PC-3 (cell line): ENCODE measurements at regions not wholly inside any gene's neighbourhood (a gene's known extent, or its start where the extent isn't known, plus 50 kb on each side); places are given as distances from the start of the nearest gene placed in this dataset.

Experiments used
- ATAC-seq: fragments of 200-7000 bp; cut with Tn5 transposase; 2 replicates; pipeline ENCODE4 v1.9.1; 2020; ENCODE audit warnings: mild to moderate bottlenecking, moderate library complexity
- BruUV-seq: library from RNA; stranded (reverse); fragments of 400-500 nt; replicated peaks from 2 replicates; lab custom pipeline; 2021; lab: Mats Ljungman, UMichigan
- CTCF ChIA-PET: fragments of 300-600 bp; sonication (Branson Sonifier 250); formaldehyde crosslinking; loops from one replicate; lab custom pipeline; 2022; ENCODE audit warnings: antibody characterized with exemption; lab: Charles Lee
- POLR2A ChIA-PET: fragments of 300-600 bp; sonication (Branson Sonifier 250); formaldehyde crosslinking; loops from one replicate; lab custom pipeline; 2022; ENCODE audit warnings: antibody characterized with exemption; ENCODE audit not compliant: unreplicated experiment; lab: Charles Lee
- DNase-seq: peaks from one replicate; pipeline ENCODE4 v3.0.0-alpha.2; 2015
- H2AFZ ChIP-seq: fragments of 300-600 bp; sonication (generic); 2 replicates; pipeline ENCODE4 v1.6.0; 2016; ENCODE audit warnings: antibody characterized with exemption, low read length
- H3F3A ChIP-seq: fragments of 300-600 bp; sonication (generic); one replicate; pipeline ENCODE4 v1.6.0; 2017; ENCODE audit warnings: antibody characterized with exemption, low read length, control low read depth, mild to moderate bottlenecking; ENCODE audit not compliant: unreplicated experiment
- H3K27ac ChIP-seq: fragments of 300-600 bp; sonication (generic); 2 replicates; pipeline ENCODE4 v1.5.1; 2016; ENCODE audit warnings: mild to moderate bottlenecking, low read length
- H3K27me3 ChIP-seq: fragments of 300-600 bp; sonication (generic); 2 replicates; pipeline ENCODE4 v1.6.1; 2016; ENCODE audit warnings: low read length, mixed read lengths
- H3K36me3 ChIP-seq: fragments of 300-600 bp; sonication (generic); 2 replicates; pipeline ENCODE4 v1.6.1; 2016; ENCODE audit warnings: low read depth, mixed run types, low read length, mixed read lengths
- H3K4me1 ChIP-seq: fragments of 300-600 bp; sonication (generic); 2 replicates; pipeline ENCODE4 v1.5.1; 2016; ENCODE audit warnings: low read length; ENCODE audit not compliant: insufficient read depth
- H3K4me2 ChIP-seq: fragments of 300-600 bp; sonication (generic); 2 replicates; pipeline ENCODE4 v1.6.0; 2016; ENCODE audit warnings: low read length
- H3K4me3 ChIP-seq: fragments of 300-600 bp; sonication (generic); 2 replicates; pipeline ENCODE4 v1.5.1; 2016; ENCODE audit warnings: mild to moderate bottlenecking, low read length, mixed read lengths
- H3K79me2 ChIP-seq: fragments of 300-600 bp; sonication (generic); 2 replicates; pipeline ENCODE4 v1.6.1; 2017; ENCODE audit warnings: low read length, mixed read lengths
- H3K9ac ChIP-seq: fragments of 300-600 bp; sonication (generic); 2 replicates; pipeline ENCODE4 v1.6.0; 2016; ENCODE audit warnings: mild to moderate bottlenecking, low read length
- H3K9me2 ChIP-seq: fragments of 300-600 bp; sonication (generic); replicated peaks from 2 replicates; pipeline ENCODE4 v1.6.1; 2016; ENCODE audit warnings: mixed run types, low read length, mixed read lengths
- H3K9me3 ChIP-seq: fragments of 300-600 bp; sonication (generic); 2 replicates; pipeline ENCODE4 v1.6.1; 2016; ENCODE audit warnings: low read length, mixed read lengths
- H4K20me1 ChIP-seq: fragments of 300-600 bp; sonication (generic); 2 replicates; pipeline ENCODE4 v1.6.1; 2016; ENCODE audit warnings: low read length, mixed read lengths
- EZH2 ChIP-seq: fragments of 300-600 bp; sonication (generic); IDR thresholded peaks from one replicate; pipeline ENCODE4 v1.6.1; 2017; ENCODE audit warnings: antibody characterized with exemption, mild to moderate bottlenecking, low read length; ENCODE audit not compliant: unreplicated experiment
- EZH2phosphoT487 ChIP-seq: fragments of 300-600 bp; sonication (generic); IDR thresholded peaks from 2 replicates; pipeline ENCODE4 v1.6.1; 2018; ENCODE audit warnings: mild to moderate bottlenecking, antibody characterized with exemption, low read length, borderline replicate concordance
- intact Hi-C: fragments of 100-400 bp; cut with micrococcal nuclease; formaldehyde crosslinking; loops from 2 replicates; pipeline ENCODE4 v1.9.0; 2023
- TF ChIP-seq, protein P1 (sequence below): fragments of 300-600 bp; sonication (generic); conservative IDR thresholded peaks from 2 replicates; pipeline ENCODE4 v1.5.1; 2017; ENCODE audit warnings: antibody characterized with exemption, low read depth, mild to moderate bottlenecking, low read length

DNA sequence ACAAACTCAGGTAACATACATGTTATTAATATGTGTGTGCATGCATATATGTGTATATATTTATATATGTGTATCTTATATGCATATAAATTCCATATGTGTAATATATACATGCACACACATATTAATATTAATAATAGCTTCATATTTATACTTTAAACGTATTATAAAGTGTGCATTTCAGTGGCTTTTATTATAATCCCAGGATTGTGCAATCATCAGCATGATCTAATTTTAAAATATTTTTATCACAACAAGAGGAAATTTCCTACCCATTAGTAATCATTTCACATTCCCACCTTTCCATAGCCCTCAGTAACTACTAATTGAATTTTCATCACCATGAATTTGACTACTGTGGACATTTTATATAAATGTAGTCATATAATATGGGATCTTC lies 2211.9 kb upstream of the TENM3 start:
- Histone ChIP-seq H3K9ac (no peak overlapping the region), H3K27ac (no peak overlapping the region), H3K79me2 (no peaks in the 10 kb centered on the region), H4K20me1 (no peaks in the 10 kb centered on the region), H3K9me3 (no peaks in the 10 kb centered on the region), H3K4me2 (no peak overlapping the region), H2AFZ (no peak overlapping the region), H3K4me3 (no peak overlapping the region), H3K9me2 (no peaks in the 10 kb centered on the region), H3K4me1 (no peaks in the 10 kb centered on the region), H3K27me3 (no peaks in the 10 kb centered on the region), H3F3A (no peaks in the 10 kb centered on the region), H3K36me3 (no peaks in the 10 kb centered on the region)
- no peak for ATAC-seq
- ChIA-PET POLR2A (no interaction called here), CTCF (no interaction called here)
- no TSS peak for BruUV-seq
- TF ChIP-seq EZH2 (no peak), EZH2phosphoT487 (no peak)
- TF ChIP-seq, protein P1, sequence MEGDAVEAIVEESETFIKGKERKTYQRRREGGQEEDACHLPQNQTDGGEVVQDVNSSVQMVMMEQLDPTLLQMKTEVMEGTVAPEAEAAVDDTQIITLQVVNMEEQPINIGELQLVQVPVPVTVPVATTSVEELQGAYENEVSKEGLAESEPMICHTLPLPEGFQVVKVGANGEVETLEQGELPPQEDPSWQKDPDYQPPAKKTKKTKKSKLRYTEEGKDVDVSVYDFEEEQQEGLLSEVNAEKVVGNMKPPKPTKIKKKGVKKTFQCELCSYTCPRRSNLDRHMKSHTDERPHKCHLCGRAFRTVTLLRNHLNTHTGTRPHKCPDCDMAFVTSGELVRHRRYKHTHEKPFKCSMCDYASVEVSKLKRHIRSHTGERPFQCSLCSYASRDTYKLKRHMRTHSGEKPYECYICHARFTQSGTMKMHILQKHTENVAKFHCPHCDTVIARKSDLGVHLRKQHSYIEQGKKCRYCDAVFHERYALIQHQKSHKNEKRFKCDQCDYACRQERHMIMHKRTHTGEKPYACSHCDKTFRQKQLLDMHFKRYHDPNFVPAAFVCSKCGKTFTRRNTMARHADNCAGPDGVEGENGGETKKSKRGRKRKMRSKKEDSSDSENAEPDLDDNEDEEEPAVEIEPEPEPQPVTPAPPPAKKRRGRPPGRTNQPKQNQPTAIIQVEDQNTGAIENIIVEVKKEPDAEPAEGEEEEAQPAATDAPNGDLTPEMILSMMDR = no peak
- DNase-seq = no peak
- intact Hi-C loops = no loop called here

DNA sequence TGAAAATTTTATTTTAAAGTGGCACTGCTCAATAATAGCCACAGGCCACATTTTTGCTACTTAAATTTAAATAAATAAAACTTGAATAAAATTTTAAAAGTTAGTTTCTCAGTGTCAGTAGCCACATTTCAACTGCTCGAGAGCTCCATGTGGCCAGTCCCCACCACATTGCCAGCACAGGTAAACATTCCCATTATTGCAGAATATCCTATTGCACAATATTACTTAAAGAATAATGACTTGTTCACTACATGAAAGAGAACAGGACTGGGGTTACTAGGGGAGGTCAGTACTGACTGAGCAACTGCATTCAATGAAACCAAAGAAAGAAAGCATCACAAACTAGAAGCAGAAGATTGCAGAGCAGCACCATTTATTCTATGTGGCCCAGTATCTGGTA lies 2201.6 kb upstream of the TENM3 start:
- POLR2A ChIA-PET = no interaction called here
- CTCF ChIA-PET = no interaction called here
- no peak for TF ChIP-seq EZH2
- TF ChIP-seq EZH2phosphoT487 = no peak
- TF ChIP-seq, protein P1 = no peak
- Histone ChIP-seq H3K9me2 (no peaks in the 10 kb centered on the region), H3K4me2 (no peak overlapping the region), H3K4me1 (no peaks in the 10 kb centered on the region), H3K27ac (no peak overlapping the region), H4K20me1 (no peaks in the 10 kb centered on the region), H3K27me3 (no peaks in the 10 kb centered on the region), H3K36me3 (no peaks in the 10 kb centered on the region), H3K79me2 (no peaks in the 10 kb centered on the region), H2AFZ (no peak overlapping the region), H3K4me3 (no peak overlapping the region), H3K9me3 (no peaks in the 10 kb centered on the region), H3F3A (no peaks in the 10 kb centered on the region), H3K9ac (no peak overlapping the region)
- intact Hi-C loops = no loop called here
- ATAC-seq (no peak), DNase-seq (no peak)
- no TSS peak for BruUV-seq

- no peak for DNase-seq
- Histone ChIP-seq H3K27ac (no peak overlapping the region), H3K4me1 (no peaks in the 10 kb centered on the region), H3K4me3 (no peak overlapping the region), H4K20me1 (no peaks in the 10 kb centered on the region), H3K79me2 (no peaks in the 10 kb centered on the region), H3K36me3 (no peaks in the 10 kb centered on the region), H3K9ac (no peak overlapping the region), H3K9me2 (no peaks in the 10 kb centered on the region), H2AFZ (no peak overlapping the region), H3F3A (no peaks in the 10 kb centered on the region), H3K9me3 (no peaks in the 10 kb centered on the region), H3K4me2 (no peak overlapping the region), H3K27me3 (peaks cover 13% of the 10 kb centered on the region; the same call in 1 of the 2 replicates)
- CTCF ChIA-PET = no interaction called here
- TF ChIP-seq, protein P1 = no peak
- no peak for TF ChIP-seq EZH2phosphoT487
- no peak for TF ChIP-seq EZH2
- BruUV-seq = no TSS peak
- ATAC-seq = no peak
- POLR2A ChIA-PET = no interaction called here
- intact Hi-C loops = no loop called here
Observed at GRCh38 chr4:180052629-180053028, 2190.6 kb upstream of the TENM3 start.
